Left cardiac atrium (tissue), 4 donors: ENCODE measurements at regions not wholly inside any gene's neighbourhood (a gene's known extent, or its start where the extent isn't known, plus 50 kb on each side); places are given as distances from the start of the nearest gene placed in this dataset.
A peak's percentile ranks its signal among the peaks of the same experiment; 100 is the strongest.

Experiments
- ATAC-seq, 2 donors: fragments of 200-7000 bp; cut with Tn5 transposase; one replicate each; pipeline ENCODE4 v1.9.1; 2020; ENCODE audit warnings: mild to moderate bottlenecking in 2 of 2, moderate library complexity in 2 of 2
- DNase-seq: peaks from one replicate; pipeline ENCODE4 v3.0.0-alpha.2; 2020
- intact Hi-C, 2 donors: fragments of 100-400 bp; cut with DNase I; formaldehyde crosslinking; loops; one replicate each; pipeline versions ENCODE4 v1.14.1 to v1.15.1; 2022 to 2023
- donor health status: DM: no; HTN: yes; CAD: no.
- donor health status: DM: no; HTN: yes; CAD: no; lungs with severe emphysema.
- donor health status: DM: yes; HTN: yes; CAD: no.
- donor health status: Dilated cardiomyopathy.

DNA sequence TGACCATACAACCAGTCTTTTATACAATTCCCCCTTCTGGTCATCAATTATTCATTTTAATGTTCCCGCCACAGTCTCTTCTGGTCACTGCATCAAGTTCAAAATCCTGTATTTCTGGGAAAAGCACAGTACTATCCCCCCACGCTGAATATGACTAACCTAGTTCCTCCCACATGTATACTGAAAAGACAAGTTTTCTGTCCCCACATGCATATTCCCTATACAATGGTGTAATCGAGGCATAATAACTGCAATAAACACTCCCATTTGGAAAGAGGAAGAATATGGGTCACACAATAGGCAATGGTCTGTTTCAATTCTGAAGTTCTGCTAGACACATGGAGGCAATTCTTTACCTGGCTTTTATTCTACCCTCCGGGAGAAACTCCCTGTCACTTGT, 344.9 kb downstream of the EFNA5 start:
- ATAC-seq (no peak), DNase-seq (no peak)
- intact Hi-C loops: no loop called here

DNA sequence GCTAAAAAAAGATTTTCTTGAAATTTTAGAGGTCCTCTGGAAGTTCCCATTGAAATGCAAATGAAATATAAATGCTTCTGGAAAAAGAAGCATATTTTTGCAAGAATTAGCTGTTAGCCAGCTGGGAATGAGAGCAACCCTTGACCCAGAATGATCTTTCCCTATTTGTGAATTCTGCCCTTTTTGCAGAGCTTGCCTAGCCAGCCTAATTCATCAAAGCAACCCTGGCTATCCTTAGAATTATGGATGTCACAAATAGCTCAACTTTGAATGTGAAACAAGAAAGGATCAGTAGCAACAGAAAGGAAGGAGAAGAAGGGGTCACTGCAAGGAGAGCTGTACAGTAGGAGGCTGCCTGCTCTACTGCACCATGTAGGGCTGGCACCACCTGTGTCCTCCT, 345.9 kb downstream of the EFNA5 start:
- no peak for ATAC-seq
- DNase-seq: no peak
- intact Hi-C loops: no loop called here

DNA sequence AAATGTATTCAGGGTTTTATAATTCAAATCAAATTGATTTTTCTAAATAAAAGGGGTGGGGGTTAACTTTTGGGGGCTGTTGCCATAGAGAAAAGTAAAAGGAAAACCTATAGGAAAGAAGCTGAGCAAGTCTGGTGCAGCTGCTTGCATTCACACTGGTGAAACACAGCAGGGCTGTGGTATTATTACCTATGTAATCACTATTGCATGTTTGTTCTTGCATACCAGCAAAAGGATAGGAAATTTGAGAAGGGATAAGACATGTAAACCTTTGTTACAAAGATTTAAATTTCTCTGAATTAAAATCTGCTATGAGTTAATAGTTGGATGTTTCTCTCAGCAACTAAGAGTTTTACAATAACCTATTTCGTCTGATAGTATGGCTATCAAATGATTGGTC, 346.7 kb downstream of the EFNA5 start:
- intact Hi-C loops: no loop called here
- DNase-seq (no peak), ATAC-seq (no peak)

DNA sequence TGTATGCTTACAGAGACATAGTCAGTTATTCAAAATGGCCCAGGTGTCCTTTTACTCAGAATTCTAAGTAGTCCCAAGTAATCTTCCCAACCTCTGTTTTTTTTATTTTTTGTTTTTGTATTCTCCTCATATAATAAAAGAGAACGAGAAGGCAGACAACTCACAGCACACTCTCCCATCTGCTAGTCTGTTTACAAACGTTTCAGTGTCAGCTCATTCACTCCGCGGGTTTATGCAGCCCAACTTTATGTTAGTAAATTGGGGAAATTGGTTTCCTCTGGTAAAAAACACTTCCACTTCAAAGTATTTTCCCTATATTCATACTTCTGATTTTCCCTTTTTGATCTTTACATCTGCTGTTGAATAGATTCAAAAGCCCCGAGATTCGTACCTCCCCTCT, 347.2 kb downstream of the EFNA5 start:
- DNase-seq (no peak), ATAC-seq (no peak)
- intact Hi-C loops: no loop called here

DNA sequence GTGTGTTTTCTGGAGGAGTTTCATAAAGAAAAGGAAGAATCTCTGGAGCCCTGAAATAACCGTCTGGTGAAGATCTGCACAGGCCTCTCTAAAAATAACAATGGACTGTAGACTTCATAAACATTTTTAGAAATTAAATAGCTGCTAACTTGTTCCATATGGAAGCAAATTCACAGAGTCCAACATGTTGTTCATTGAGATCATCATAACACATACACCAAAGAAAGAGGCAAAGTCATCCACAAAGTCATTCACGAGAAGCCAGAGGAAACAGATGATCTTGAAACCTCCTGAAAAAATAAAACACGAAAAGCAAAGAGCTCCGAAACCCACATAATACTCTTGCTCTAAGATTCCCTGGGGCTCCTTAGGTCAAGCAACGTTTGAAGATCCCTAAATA, 347.8 kb downstream of the EFNA5 start:
- DNase-seq: no peak
- intact Hi-C loops: no loop called here
- no peak for ATAC-seq

DNA sequence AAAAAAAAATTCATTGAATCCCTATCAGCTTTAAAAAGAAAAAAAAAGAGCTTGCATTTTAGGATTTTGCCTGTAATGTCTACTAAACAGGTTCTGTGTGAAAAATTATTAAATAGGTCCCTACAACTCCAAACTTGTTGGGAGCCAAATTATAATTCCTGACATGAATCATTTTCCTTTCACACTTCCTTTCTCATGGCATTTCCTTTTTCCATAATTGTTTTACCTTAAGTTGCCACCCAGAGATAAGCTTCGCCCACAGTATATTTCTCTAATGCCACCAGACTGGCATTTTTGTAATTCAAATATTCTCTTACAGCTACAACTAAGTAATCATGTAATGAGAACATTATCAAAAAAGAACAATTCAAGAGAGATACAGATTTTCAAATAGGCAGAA, 348.8 kb downstream of the EFNA5 start:
- DNase-seq: no peak
- intact Hi-C loops: no loop called here
- ATAC-seq: no peak

DNA sequence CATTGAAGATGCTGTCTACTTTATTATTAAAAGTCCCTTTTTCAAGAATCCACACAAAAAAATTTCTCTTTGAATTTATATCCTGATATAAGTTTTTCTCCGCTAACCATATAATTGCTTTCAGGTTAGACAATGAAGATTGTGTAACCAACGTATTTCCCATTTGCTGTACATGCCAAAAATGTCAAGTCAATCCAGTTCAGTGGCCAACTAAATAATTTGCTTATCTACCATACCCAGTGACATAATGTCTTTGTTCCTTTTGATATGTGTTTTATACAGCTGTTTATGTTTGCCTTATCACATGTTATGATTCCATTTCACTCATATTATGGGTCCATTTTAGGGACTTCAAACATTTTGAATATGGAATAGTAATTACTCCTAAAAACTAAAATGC, 349.9 kb downstream of the EFNA5 start:
- no peak for ATAC-seq
- DNase-seq: no peak
- intact Hi-C loops: no loop called here

DNA sequence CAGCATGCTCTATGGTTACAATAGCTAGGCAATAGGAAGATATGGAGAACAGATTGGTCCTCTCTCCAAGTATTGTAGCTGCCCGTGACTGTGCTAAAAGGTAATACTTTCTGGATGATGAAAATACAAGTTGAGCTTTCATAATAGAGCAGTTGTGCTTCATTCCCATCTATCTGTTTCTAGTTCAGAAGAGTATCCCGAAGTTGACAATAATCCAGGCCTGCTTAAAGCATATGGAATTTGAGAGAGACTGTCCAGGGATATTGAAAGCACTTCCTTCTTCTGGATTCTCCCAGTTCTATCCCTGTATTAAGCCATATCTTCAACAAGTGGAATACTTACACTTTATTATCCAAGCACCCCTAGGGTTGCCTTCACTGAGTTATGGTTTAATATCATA, 350.4 kb downstream of the EFNA5 start:
- no peak for ATAC-seq
- intact Hi-C loops: no loop called here

DNA sequence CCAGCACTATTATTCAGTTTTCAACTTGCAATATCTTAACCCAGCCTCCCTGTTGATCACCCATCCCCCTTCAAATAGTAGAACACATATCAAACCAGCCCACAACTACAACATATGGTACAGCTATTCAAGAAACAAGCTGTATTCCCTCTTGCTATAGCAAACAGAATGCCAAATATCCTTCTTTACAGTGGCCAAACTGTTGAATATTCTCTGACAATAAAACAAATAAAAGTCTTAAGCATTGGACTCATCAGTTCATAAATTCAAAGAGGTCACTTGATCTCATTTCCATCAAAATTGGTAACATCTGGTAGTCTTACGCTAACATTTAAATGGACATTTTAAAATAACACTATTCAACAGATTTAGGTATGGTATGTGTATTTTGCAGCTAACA, 350.8 kb downstream of the EFNA5 start:
- intact Hi-C loops: no loop called here
- no peak for ATAC-seq
- DNase-seq: no peak

More for the DNA sequence above, 350.4 kb downstream of the EFNA5 start:
- no peak for DNase-seq

DNA sequence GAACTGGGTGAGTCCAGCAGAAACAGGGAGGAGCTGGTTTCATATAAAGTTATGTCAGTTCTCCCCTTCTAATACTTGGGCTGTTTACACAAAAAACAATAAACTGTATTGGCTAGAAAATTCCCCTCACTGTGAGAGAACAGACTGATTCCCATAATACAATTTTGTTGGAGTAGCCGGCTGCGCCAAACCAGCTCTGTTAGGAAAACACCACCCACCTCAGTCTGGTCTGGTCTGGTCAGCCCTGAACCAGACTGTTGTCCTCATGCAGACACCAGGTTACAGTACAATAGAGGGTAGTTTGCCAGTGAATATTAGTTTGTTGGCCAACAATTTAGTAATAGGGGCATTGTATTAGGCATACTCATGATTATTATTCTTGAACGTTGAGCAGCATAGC, 356.4 kb downstream of the EFNA5 start:
- ATAC-seq: peak in 1 of 2 donors; percentile 34
- no peak for DNase-seq
- intact Hi-C loops: no loop called here

DNA sequence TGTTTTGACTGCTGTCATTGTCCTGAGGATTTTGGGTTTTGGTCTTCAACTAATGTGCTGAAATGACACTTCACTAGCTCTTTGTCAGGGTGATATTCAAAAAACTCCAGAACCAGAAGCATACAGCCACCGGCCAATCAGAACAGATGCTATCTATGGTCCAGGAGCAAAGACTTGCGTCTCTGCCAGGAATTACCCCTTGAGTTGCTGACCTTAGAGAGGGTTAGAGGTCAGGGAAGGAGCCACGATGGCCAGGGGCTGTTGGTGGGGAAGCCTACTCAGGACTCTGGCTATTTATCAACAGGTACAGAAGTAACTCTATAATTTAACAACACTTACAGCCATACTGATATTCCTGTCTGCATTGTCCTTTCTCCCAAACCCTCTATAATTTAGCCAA, 356.8 kb downstream of the EFNA5 start:
- ATAC-seq (peak in 1 of 2 donors; percentile 44), DNase-seq (no peak)
- intact Hi-C loops: no loop called here

DNA sequence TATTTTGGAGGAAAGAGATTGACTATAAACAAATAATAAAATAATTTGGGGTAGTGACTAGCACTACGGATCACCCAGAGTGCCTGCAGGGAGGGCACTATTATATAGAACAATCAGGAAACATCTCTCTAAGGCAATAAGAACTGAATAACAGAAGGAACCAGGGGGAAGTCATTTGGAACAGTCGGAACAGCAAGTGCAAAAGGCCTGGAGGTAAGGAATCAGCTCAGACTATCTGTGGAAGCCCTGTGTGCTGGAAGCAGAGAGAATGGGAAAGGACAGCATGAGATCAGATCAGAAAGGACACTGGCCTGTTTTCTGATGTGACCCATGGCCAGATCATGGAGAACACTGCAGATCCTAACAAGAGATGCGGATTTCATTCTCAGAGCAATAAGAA, 357.6 kb downstream of the EFNA5 start:
- ATAC-seq: no peak
- no peak for DNase-seq
- intact Hi-C loops: no loop called here

DNA sequence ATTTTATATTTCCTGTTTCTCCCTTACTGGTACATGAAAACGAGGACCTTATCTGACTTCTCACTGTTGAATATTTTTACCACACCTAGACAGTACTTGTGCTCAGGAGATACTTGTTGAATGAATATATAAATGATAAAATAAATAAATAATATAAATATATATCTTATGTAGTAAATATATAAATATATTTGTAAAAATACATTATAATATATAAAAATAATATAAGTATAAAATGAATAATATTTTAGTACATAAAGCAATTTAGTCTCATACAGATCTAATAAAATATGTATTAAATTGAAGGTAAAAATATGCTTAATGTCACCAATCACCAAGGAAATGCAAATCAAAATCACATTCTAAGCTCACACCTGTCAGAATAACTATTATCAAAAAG, 360.6 kb downstream of the EFNA5 start:
- no peak for ATAC-seq
- intact Hi-C loops: no loop called here
- no peak for DNase-seq

DNA sequence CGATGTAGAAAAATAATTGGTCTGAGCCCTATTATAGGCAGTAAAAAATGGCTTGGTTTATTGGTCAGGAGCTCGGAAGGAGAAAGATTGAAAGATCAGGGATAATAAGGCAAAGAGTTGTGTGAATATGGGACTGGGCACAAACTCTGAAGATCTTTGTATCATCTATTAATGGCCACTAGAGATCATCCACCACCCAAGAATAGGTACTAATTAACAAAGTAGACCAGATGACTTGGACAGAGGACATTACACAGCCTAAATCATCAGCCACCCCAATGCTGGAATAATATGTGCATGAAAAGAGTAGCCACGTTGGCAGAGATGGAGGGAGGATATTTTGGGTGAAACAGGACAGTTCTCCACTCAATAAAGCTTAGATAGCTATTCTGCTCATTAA, 364.1 kb downstream of the EFNA5 start:
- no peak for ATAC-seq
- intact Hi-C loops: no loop called here
- no peak for DNase-seq

DNA sequence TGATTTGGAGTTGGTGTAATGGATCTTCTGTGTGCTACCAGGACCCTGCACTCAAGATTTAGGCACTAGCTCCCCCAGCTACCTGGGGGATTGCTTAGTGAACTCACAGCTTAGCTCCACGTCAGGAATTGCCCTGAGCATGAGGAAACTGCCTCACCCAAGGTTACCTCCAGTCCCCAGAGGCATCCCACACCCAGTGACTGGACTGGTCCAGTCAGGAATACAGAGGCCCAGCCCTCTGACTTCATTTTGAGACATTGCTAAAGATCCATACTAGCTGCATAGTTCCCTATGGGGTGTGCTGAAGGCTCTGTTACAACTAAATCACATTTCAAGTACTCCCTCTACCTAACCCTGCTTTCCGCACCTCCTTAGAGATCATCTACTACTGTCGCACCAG, 364.7 kb downstream of the EFNA5 start:
- DNase-seq (no peak), ATAC-seq (no peak)
- intact Hi-C loops: no loop called here

DNA sequence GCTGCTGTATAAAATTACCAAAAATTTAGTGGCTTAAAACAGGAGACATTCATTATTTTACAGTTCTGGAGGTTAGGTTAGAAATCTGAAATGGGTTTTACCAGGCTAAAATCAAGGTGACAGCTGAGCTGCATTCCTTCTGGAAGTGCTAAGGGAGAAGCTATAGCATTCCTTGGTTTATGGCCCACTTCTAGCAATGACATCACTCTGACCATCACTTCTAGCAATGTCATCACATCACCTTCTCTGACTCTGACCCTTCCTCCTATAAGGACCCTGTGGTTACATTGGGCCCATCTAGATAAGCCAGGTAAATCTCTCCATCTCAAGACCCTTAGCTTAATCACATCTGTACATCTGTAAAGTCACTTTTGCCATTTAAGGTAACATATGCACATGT, 366.1 kb downstream of the EFNA5 start:
- intact Hi-C loops: no loop called here
- ATAC-seq: no peak
- DNase-seq: no peak

DNA sequence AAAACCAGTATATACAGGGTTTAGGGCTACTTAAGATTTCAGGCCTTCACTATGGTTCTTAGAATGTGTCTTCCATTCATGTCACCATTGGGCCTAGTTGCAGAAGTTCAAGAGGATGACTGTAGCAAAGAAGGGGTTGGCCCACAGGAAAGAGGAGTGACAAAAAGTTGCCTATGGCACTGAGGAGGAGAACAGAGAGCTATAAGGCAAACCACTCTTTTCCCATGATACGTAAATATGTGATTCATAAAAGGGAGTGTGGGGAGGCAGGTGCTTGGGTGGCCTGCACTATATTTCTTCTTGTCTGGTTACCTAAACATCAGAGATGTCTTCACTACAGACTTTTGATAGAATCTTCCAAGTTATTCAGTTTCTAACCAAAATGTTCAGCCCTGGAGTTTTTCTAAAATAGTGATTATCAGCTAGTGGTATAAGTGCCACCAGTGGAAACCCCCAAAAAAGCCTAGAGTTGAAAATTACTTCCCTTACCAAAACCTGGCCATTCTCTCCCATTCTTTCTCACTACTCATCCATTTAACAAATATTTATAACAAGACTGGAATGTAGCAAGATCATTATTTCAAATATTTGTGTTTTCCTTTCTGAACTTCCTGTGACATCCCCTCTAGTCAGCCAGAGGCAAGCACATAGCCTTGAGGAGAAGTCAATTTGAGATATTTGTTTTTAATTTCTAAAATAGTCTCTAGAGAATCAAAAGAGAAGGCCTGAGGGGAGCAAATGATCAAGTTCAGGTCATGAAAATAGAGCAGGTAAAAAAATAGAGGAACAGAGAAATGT, 367.4 kb downstream of the EFNA5 start:
- ATAC-seq: no peak
- intact Hi-C loops: no loop called here
- DNase-seq: no peak

DNA sequence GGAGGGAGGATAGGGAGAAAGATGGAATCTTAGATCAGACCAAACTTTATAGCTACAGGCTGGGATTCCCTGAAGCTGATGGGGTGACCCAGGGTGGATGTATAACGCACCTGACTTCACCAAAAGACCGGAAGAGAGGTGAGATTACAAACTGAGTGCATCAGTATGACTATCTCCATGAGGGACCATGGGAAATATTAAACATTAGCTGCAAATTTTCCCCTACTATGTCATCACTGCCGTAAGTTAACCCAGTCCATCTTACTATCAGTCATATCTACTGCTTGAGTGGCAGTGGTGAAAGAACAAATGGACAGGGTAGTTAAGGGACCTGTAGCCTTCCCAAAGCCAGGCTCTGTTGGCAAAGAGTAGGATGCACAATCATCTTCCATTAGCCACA, 368.3 kb downstream of the EFNA5 start:
- ATAC-seq: no peak
- intact Hi-C loops: no loop called here
- no peak for DNase-seq

DNA sequence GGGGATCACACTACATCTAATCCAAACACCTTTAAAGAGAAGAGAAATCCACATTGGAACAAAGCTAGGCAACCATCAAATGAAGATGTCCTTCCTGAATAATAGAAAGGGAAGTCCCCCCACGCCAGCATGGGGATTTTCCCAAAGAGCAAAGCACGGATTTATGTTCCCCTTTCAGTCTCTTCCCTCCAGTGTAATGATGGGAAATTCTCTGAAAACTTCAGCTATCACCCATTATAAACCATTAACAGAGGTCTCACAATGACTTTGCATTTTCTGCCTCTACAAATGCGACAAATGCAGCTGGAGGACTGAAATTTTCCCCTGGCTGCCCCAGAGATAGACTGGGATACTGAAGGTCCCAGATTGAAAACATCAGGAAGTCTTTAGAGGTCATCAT, 368.7 kb downstream of the EFNA5 start:
- DNase-seq (no peak), ATAC-seq (no peak)
- intact Hi-C loops: no loop called here

DNA sequence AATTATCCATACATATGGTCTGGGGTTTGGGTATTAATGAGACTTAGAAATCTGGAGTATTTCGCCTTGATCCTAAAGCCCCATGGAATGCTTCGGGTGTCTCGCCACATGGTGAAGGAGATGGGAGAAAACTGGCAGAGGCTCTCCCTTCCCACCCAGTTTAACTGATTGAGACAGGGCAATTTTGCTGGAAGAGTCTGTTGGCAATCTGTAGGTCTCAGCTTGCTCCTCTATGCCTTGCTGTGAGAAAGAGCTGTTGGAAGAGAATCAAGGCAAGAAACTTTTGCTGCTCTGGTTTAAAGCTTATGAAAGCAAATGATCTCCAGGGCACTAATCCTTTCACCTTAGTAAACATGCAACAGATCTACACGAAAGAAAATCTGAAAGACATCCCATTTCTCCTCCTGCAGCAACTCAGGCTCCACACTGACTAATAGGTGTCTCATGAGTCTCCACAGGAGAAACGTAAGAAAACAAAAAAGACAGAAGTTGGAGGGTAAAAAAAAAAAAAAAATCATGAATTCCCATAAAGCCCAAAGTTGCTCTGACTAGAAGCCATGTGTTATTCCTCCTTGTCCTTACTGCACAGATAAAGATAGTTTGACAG, 369.9 kb downstream of the EFNA5 start:
- intact Hi-C loops: no loop called here
- ATAC-seq: peak in 1 of 2 donors; percentile 35
- DNase-seq: no peak

DNA sequence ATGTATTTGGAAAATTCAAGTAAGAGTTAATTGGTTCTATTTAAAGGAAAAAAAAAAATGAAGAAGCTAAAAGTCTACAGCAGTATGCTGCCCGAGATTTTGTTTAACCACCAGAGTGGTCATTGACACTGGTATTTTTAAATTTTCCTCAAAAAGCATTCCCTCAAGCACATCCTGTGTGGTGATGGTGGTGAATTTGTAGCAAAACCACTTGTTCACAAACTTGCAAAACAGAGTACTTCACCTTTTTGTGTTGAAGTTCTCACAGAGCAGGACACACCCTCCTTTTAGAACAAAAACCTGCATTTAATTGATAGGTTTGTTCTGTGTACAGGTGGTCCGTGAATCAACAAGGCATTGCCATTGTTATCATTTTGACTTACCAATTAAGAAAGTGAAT, 374.2 kb downstream of the EFNA5 start:
- no peak for ATAC-seq
- intact Hi-C loops: no loop called here

More for the DNA sequence above, 374.2 kb downstream of the EFNA5 start:
- DNase-seq: no peak
